Gastrocnemius medialis (tissue), 4 donors: ENCODE measurements at regions not wholly inside any gene's neighbourhood (a gene's known extent, or its start where the extent isn't known, plus 50 kb on each side); places are given as distances from the start of the nearest gene placed in this dataset.

Experiments
- ATAC-seq, 2 donors: fragments of 150-250 bp; one replicate each; pipeline ENCODE4 v1.9.1; 2016
- DNase-seq, 2 donors: peaks; one replicate each; pipeline ENCODE4 v3.0.0-alpha.2; 2019
- H3K27ac ChIP-seq, 4 donors: fragments of 200-600 bp; sonication (generic); 1 replicate in 1 of 4; 2 replicates in 3 of 4; pipeline ENCODE4 v1.5.1; 2016 to 2018; ENCODE audit warnings: mild to moderate bottlenecking in 2 of 4, moderate library complexity in 1 of 4
- H3K27me3 ChIP-seq, 3 donors: fragments of 200-600 bp; sonication (generic) in 2 of 3; 1 replicate in 1 of 3; 2 replicates in 2 of 3; pipeline versions ENCODE4 v1.5.1 to v1.6.0; 2016 to 2019; ENCODE audit warnings: mild to moderate bottlenecking in 1 of 3, moderate library complexity in 1 of 3
- H3K36me3 ChIP-seq, 2 donors: fragments of 200-600 bp; sonication (generic) in 1 of 2; one replicate each; pipeline ENCODE4 v1.5.1; 2017 to 2018
- H3K4me1 ChIP-seq, 2 donors: fragments of 200-600 bp; sonication (generic) in 1 of 2; one replicate each; pipeline ENCODE4 v1.5.1; 2016 to 2017; ENCODE audit warnings: mild to moderate bottlenecking in 2 of 2
- H3K4me3 ChIP-seq, 4 donors: fragments of 200-600 bp; sonication (generic) in 3 of 4; 1 replicate in 1 of 4; 2 replicates in 3 of 4; pipeline ENCODE4 v1.5.1; 2016 to 2019; ENCODE audit warnings: mild to moderate bottlenecking in 2 of 4
- H3K9me3 ChIP-seq, 3 donors: fragments of 200-600 bp; sonication (generic) in 2 of 3; 1 replicate in 1 of 3; 2 replicates in 2 of 3; pipeline ENCODE4 v1.5.1; 2016 to 2019
- CTCF ChIP-seq, 5 experiments: fragments of 450-650 bp in 3 of 5; fragments of 200-600 bp in 2 of 5; sonication (generic) in 2 of 5; IDR thresholded peaks in 4 of 5; conservative IDR thresholded peaks in 1 of 5; 1 replicate in 4 of 5; 2 replicates in 1 of 5; pipeline ENCODE4 v1.5.1; 2016 to 2019; ENCODE audit warnings: antibody characterized with exemption in 5 of 5, mild to moderate bottlenecking in 3 of 5, moderate library complexity in 3 of 5
- POLR2A ChIP-seq, 2 donors: fragments of 450-650 bp; IDR thresholded peaks; one replicate each; pipeline ENCODE4 v1.6.1; 2017; ENCODE audit warnings: antibody characterized with exemption in 2 of 2, mild to moderate bottlenecking in 2 of 2, moderate library complexity in 2 of 2
- in situ Hi-C, 4 donors: fragments of 200-750 bp; cut with MboI; loops; one replicate each; pipeline versions ENCODE4 v1.15.0 to v1.8.0; 2017; ENCODE audit warnings: low sequenced_read_pairs in 4 of 4
- intact Hi-C: fragments of 100-400 bp; cut with DNase I; formaldehyde crosslinking; loops from one replicate; pipeline ENCODE4 v1.15.1; 2023; ENCODE audit warnings: low total_unique reads

DNA sequence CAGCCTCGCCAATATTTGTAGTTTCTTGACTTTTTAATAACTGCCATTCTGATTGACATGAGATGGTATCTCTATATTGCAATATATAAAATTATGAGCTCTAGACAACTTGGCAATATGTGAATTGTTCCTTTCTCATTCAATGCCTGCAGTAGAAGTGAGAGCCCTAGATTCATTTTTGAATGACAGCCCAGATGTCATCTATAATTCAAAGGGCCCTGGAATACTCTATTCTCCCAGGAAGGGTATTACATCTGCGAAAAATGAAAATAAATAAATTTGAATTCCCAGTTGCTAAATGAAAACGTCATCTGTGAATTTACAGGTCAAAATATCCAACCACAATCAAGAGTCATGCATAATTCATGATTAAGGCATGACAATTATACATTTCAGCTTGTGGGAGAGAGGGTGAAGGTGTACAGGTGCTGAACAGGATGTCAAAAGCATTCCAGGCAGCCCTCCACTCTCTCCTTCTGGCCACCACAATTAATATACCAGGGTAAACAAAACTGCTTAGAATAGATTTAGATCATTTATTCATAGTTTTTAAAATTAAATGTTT lies 1147.3 kb downstream of the XPNPEP1 start:
- no peak overlapping the region for H3K27ac ChIP-seq
- no peak for ATAC-seq

DNA sequence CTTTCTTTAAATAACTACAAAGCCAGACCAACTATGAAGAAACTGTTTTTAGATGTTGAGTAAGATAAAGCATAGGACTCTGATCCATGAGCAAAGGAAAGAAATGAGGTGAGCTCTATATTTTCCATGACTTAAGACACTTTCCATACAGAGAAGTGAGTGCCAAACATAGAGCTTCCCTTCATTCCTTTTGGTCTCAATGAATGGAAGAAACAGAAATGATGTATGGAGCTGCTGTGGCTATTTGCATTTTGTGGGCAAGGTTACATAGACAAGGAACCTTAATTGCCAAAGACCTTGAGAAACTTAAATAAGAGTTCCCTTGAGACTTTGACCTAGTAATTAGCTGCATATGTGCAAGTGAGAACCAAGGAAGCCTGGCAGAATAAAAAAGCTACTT lies 1152.2 kb downstream of the XPNPEP1 start:
- TF ChIP-seq CTCF (IDR thresholded peaks at IDR 0.05 in 4 of 5, conservative IDR thresholded peaks at IDR 0.05 in 1 of 5) = no peak
- no peak for TF ChIP-seq POLR2A (IDR thresholded peaks at IDR 0.05)
- DNase-seq = no peak
- no peaks in the 10 kb centered on the region for H3K36me3 ChIP-seq
- intact Hi-C loops (no loop called here), in situ Hi-C loops (no loop called here)
- H3K27ac ChIP-seq = no peak overlapping the region
- no peak overlapping the region for H3K4me3 ChIP-seq
- no peaks in the 10 kb centered on the region for H3K27me3 ChIP-seq
- no peaks in the 10 kb centered on the region for H3K9me3 ChIP-seq
- ATAC-seq = no peak
- no peaks in the 10 kb centered on the region for H3K4me1 ChIP-seq

More for the DNA sequence above, 1147.3 kb downstream of the XPNPEP1 start:
- no peak for DNase-seq
- H3K36me3 ChIP-seq = no peaks in the 10 kb centered on the region
- in situ Hi-C loops = loop anchor here in 1 of 4 donors (25.0 kb wide), 1 partner anchor 89 kb away; no protein-coding TSS in a partner anchor
- TF ChIP-seq CTCF (IDR thresholded peaks at IDR 0.05 in 4 of 5, conservative IDR thresholded peaks at IDR 0.05 in 1 of 5) (no peak), POLR2A (IDR thresholded peaks at IDR 0.05) (no peak)
- intact Hi-C loops = no loop called here
- H3K9me3 ChIP-seq = no peaks in the 10 kb centered on the region
- no peaks in the 10 kb centered on the region for H3K4me1 ChIP-seq
- H3K27me3 ChIP-seq = no peaks in the 10 kb centered on the region
- no peak overlapping the region for H3K4me3 ChIP-seq

- H3K9me3 ChIP-seq = no peaks in the 10 kb centered on the region
- intact Hi-C loops (no loop called here), in situ Hi-C loops (no loop called here)
- H3K27ac ChIP-seq = no peak overlapping the region
- no peaks in the 10 kb centered on the region for H3K4me1 ChIP-seq
- TF ChIP-seq POLR2A (IDR thresholded peaks at IDR 0.05) (no peak), CTCF (IDR thresholded peaks at IDR 0.05 in 4 of 5, conservative IDR thresholded peaks at IDR 0.05 in 1 of 5) (no peak)
- DNase-seq (no peak), ATAC-seq (no peak)
- no peaks in the 10 kb centered on the region for H3K36me3 ChIP-seq
- H3K4me3 ChIP-seq = no peak overlapping the region
- no peaks in the 10 kb centered on the region for H3K27me3 ChIP-seq
Observed at GRCh38 chr10:108765794-108766193, 1157.5 kb downstream of the XPNPEP1 start.

DNA sequence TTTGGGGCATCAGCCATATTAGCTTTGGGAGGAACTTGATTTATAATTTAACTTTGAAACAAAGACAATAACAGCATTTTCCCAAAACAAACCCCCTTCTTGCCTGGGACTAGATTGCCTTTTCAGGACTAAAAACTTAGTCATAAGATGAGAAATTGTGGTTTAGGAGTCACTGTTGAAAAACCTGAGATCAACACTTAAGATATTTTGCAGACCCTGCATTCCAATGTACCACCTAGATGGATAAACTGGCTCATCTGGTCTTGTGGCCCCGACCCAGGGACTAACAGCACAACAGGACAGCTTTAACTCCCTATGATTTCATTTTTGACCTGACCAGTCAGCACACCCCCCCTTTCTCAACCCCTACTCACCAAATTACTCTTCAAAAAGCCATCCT lies 1165.4 kb downstream of the XPNPEP1 start:
- no peak for ATAC-seq
- intact Hi-C loops = no loop called here
- Histone ChIP-seq H3K27ac (no peak overlapping the region), H3K9me3 (no peaks in the 10 kb centered on the region), H3K4me1 (no peaks in the 10 kb centered on the region), H3K36me3 (no peaks in the 10 kb centered on the region), H3K27me3 (no peaks in the 10 kb centered on the region), H3K4me3 (no peak overlapping the region)
- DNase-seq = no peak
- in situ Hi-C loops = no loop called here
- no peak for TF ChIP-seq POLR2A (IDR thresholded peaks at IDR 0.05)
- no peak for TF ChIP-seq CTCF (IDR thresholded peaks at IDR 0.05 in 4 of 5, conservative IDR thresholded peaks at IDR 0.05 in 1 of 5)

DNA sequence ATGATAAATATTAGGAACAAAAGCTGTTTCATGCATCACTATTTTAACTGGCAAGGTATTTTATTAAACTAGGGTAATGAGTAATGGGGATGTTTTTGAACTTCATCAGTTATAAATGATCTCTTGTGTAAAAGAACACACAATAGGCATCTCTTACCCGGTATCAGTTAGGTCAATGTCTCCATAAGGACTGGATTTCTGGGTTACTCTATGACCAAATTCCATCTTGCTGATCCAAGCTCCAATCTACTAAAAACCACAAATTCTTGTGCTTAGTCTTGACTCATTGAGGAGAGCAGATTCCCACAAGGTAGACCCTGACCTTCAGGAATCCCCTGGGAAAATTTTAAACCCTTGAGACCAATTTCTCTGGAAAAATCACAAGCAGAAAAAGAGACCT lies 1167.7 kb downstream of the XPNPEP1 start:
- TF ChIP-seq POLR2A (IDR thresholded peaks at IDR 0.05) (no peak), CTCF (IDR thresholded peaks at IDR 0.05 in 4 of 5, conservative IDR thresholded peaks at IDR 0.05 in 1 of 5) (no peak)
- intact Hi-C loops = no loop called here
- in situ Hi-C loops = no loop called here

More for the DNA sequence above, 1167.7 kb downstream of the XPNPEP1 start:
- H3K4me3 ChIP-seq = no peak overlapping the region
- no peaks in the 10 kb centered on the region for H3K36me3 ChIP-seq
- no peak for DNase-seq
- no peaks in the 10 kb centered on the region for H3K27me3 ChIP-seq
- no peak overlapping the region for H3K27ac ChIP-seq
- no peaks in the 10 kb centered on the region for H3K4me1 ChIP-seq
- H3K9me3 ChIP-seq = no peaks in the 10 kb centered on the region
- no peak for ATAC-seq
